GM23338 (cell line): ENCODE measurements at regions not wholly inside any gene's neighbourhood (a gene's known extent, or its start where the extent isn't known, plus 50 kb on each side); places are given as distances from the start of the nearest gene placed in this dataset.

Experiments used
- ATAC-seq: fragments of 200-7000 bp; cut with Tn5 transposase; 3 replicates; pipeline ENCODE4 v1.9.1; 2020
- DNase-seq: peaks from one replicate; pipeline ENCODE4 v3.0.0-alpha.2; 2015; ENCODE audit warnings: low spot score
- H2AFZ ChIP-seq: fragments of 200-600 bp; sonication (generic); 2 replicates; pipeline ENCODE4 v1.8.0; 2016; ENCODE audit warnings: antibody characterized with exemption, mild to moderate bottlenecking, moderate library complexity
- H3F3A ChIP-seq: fragments of 200-600 bp; sonication (generic); replicated peaks from 2 replicates; pipeline ENCODE4 v1.8.0; 2017; ENCODE audit warnings: antibody characterized with exemption, mixed run types, low read depth
- H3K27ac ChIP-seq: fragments of 200-600 bp; sonication (generic); 2 replicates; pipeline ENCODE4 v1.6.1; 2016; ENCODE audit warnings: low read depth
- H3K27me3 ChIP-seq: fragments of 200-600 bp; sonication (generic); 2 replicates; pipeline ENCODE4 v1.8.0; 2016; ENCODE audit warnings: mild to moderate bottlenecking, mixed run types, moderate library complexity; ENCODE audit not compliant: insufficient read depth
- H3K36me3 ChIP-seq: fragments of 200-600 bp; sonication (generic); 2 replicates; pipeline ENCODE4 v1.8.0; 2016; ENCODE audit warnings: mild to moderate bottlenecking; ENCODE audit not compliant: insufficient read depth
- H3K4me1 ChIP-seq: fragments of 200-600 bp; sonication (generic); 2 replicates; pipeline ENCODE4 v1.8.0; 2016; ENCODE audit warnings: mild to moderate bottlenecking, moderate library complexity; ENCODE audit not compliant: insufficient read depth
- H3K4me2 ChIP-seq: fragments of 200-600 bp; sonication (generic); 2 replicates; pipeline ENCODE4 v1.7.1; 2017; ENCODE audit warnings: mixed run types
- H3K4me3 ChIP-seq: fragments of 200-600 bp; sonication (generic); 2 replicates; pipeline ENCODE4 v1.6.1; 2016; ENCODE audit warnings: mixed run types
- H3K79me2 ChIP-seq: fragments of 200-600 bp; sonication (generic); replicated peaks from 2 replicates; pipeline ENCODE4 v1.8.0; 2017; ENCODE audit warnings: mild to moderate bottlenecking; ENCODE audit not compliant: insufficient read depth
- H3K9me2 ChIP-seq: fragments of 200-600 bp; sonication (generic); 2 replicates; pipeline ENCODE4 v1.8.0; 2017; ENCODE audit not compliant: insufficient read depth
- H4K20me1 ChIP-seq: fragments of 200-600 bp; sonication (generic); replicated peaks from 2 replicates; pipeline ENCODE4 v1.8.0; 2017; ENCODE audit warnings: mild to moderate bottlenecking; ENCODE audit not compliant: insufficient read depth
- H3K27ac Mint-ChIP-seq: 2 replicates; pipeline ENCODE4 v1.8.0; 2020; ENCODE audit warnings: inconsistent platforms, mild to moderate bottlenecking, moderate library complexity, mixed read lengths
- H3K27me3 Mint-ChIP-seq: 3 replicates; pipeline ENCODE4 v1.8.0; 2022; ENCODE audit warnings: low read depth, mild to moderate bottlenecking, moderate library complexity, mixed read lengths, inconsistent platforms; ENCODE audit not compliant: insufficient read depth, poor library complexity
- H3K36me3 Mint-ChIP-seq: 3 replicates; pipeline ENCODE4 v1.8.0; 2021; ENCODE audit warnings: low read depth, mild to moderate bottlenecking, inconsistent platforms, moderate library complexity, mixed read lengths
- H3K4me1 Mint-ChIP-seq: 3 replicates; pipeline ENCODE4 v1.8.0; 2020; ENCODE audit warnings: mild to moderate bottlenecking, inconsistent platforms, mixed read lengths
- H3K4me3 Mint-ChIP-seq: 3 replicates; pipeline ENCODE4 v1.8.0; 2021; ENCODE audit warnings: moderate library complexity, mild to moderate bottlenecking, inconsistent platforms, mixed read lengths
- H3K9me3 Mint-ChIP-seq: 3 replicates; pipeline ENCODE4 v1.8.0; 2020; ENCODE audit warnings: moderate library complexity, mild to moderate bottlenecking, inconsistent platforms, mixed read lengths
- CREB1 ChIP-seq: fragments of 250-450 bp; sonication (Bioruptor Pico); IDR thresholded peaks from 2 replicates; pipeline ENCODE4 v1.5.0; 2020; ENCODE audit warnings: low read depth, mild to moderate bottlenecking, moderate library complexity
- EZH2 ChIP-seq: fragments of 200-600 bp; sonication (generic); IDR thresholded peaks from one replicate; pipeline ENCODE4 v1.8.0; 2017; ENCODE audit warnings: antibody characterized with exemption, mild to moderate bottlenecking, low read depth; ENCODE audit not compliant: unreplicated experiment
- EZH2phosphoT487 ChIP-seq: fragments of 200-600 bp; sonication (generic); IDR thresholded peaks from one replicate; pipeline ENCODE4 v1.8.1; 2018; ENCODE audit warnings: antibody characterized with exemption; ENCODE audit not compliant: unreplicated experiment
- JUNB ChIP-seq: IDR thresholded peaks from one replicate; pipeline ENCODE4 v1.6.1; 2016; ENCODE audit warnings: antibody characterized with exemption; ENCODE audit not compliant: unreplicated experiment
- NANOG ChIP-seq: IDR thresholded peaks from 2 replicates; pipeline ENCODE4 v1.6.1; 2016; ENCODE audit warnings: antibody characterized with exemption, borderline replicate concordance
- STAT1 ChIP-seq: IDR thresholded peaks from one replicate; pipeline ENCODE4 v1.6.1; 2016; ENCODE audit warnings: antibody characterized with exemption; ENCODE audit not compliant: unreplicated experiment
- ZNF114 ChIP-seq: fragments of 250-450 bp; sonication (Bioruptor Pico); IDR thresholded peaks from 2 replicates; pipeline ENCODE4 v1.5.0; 2020; ENCODE audit warnings: mild to moderate bottlenecking, moderate library complexity
- ZNF331 ChIP-seq: fragments of 250-450 bp; sonication (Bioruptor Pico); IDR thresholded peaks from 2 replicates; pipeline ENCODE4 v1.5.0; 2020; ENCODE audit warnings: low read depth, mild to moderate bottlenecking, moderate library complexity
- TF ChIP-seq, protein P1 (sequence below): IDR thresholded peaks from one replicate; pipeline ENCODE4 v1.6.1; 2018; ENCODE audit warnings: antibody characterized with exemption; ENCODE audit not compliant: unreplicated experiment
- TF ChIP-seq, protein P2 (sequence below), 2 experiments: fragments of 200-600 bp in 1 of 2; sonication (generic) in 1 of 2; conservative IDR thresholded peaks; 2 replicates each; pipeline versions ENCODE4 v1.5.1 to v1.6.1; 2016 to 2017; ENCODE audit warnings: antibody characterized with exemption in 2 of 2, low read depth in 2 of 2, mild to moderate bottlenecking in 2 of 2, moderate library complexity in 1 of 2
- TF ChIP-seq, protein P3 (sequence below): fragments of 250-450 bp; sonication (Bioruptor Pico); IDR thresholded peaks from 2 replicates; pipeline ENCODE4 v1.5.0; 2020; ENCODE audit warnings: mild to moderate bottlenecking, moderate library complexity

DNA sequence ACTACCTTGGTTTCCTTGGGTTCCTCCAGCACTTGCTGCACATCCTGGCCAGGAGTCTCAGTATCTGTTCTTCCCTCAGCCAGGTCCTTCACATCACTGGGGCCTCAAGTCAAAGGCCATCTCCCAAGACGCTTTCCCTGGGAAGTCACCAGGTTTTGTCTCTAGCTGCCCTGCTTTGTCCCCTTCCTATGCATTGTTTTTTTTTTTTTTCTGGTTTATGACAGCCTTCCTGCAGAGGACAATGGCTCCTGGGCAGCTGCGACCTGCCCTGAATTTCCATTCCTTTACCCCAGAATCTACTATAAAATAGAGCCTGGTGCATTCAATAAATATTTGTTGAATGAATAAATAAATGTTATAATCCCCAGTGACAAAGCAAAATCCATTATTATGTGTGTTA lies 687.3 kb downstream of the QKI start (continued):
- TF ChIP-seq, protein P1, sequence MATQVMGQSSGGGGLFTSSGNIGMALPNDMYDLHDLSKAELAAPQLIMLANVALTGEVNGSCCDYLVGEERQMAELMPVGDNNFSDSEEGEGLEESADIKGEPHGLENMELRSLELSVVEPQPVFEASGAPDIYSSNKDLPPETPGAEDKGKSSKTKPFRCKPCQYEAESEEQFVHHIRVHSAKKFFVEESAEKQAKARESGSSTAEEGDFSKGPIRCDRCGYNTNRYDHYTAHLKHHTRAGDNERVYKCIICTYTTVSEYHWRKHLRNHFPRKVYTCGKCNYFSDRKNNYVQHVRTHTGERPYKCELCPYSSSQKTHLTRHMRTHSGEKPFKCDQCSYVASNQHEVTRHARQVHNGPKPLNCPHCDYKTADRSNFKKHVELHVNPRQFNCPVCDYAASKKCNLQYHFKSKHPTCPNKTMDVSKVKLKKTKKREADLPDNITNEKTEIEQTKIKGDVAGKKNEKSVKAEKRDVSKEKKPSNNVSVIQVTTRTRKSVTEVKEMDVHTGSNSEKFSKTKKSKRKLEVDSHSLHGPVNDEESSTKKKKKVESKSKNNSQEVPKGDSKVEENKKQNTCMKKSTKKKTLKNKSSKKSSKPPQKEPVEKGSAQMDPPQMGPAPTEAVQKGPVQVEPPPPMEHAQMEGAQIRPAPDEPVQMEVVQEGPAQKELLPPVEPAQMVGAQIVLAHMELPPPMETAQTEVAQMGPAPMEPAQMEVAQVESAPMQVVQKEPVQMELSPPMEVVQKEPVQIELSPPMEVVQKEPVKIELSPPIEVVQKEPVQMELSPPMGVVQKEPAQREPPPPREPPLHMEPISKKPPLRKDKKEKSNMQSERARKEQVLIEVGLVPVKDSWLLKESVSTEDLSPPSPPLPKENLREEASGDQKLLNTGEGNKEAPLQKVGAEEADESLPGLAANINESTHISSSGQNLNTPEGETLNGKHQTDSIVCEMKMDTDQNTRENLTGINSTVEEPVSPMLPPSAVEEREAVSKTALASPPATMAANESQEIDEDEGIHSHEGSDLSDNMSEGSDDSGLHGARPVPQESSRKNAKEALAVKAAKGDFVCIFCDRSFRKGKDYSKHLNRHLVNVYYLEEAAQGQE: no peak
- TF ChIP-seq CREB1 (CRISPR knock-in tag) (no peak), ZNF114 (CRISPR knock-in tag) (no peak)

DNA sequence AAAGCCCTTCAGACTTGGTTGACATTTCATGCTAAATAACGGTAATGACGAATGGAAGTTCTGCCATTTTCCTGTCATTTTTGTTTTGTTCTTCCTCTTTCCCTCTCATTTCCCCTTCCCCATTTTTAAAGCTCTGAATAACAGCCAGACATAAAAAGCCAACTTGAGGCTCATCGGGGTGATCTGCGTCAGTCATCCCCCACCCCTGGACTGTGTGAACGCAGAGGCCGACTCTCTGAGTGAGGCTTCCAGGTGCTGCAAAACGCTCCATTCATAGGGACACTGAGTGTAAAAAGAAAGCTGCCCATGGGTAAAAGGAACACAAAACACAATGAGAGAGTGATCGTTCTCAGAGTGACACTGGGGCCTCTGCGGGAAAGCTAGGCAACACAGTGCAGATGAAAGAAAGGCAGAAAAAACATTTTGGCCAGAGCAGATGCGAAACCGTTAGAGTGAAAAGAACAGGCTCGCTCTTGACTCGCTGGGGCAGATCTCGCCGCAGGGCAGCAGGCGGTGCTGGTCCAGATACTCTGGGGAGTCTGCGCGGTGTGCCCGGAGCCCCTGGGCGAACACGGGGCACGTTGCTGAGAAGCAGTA lies 684.8 kb downstream of the QKI start:
- DNase-seq: no peak
- Mint-ChIP-seq H3K4me3 (no peak overlapping the region), H3K27ac (no peak overlapping the region), H3K9me3 (peaks cover 6% of the 10 kb centered on the region; the same call in 2 of the 3 replicates), H3K4me1 (peaks cover 15% of the 10 kb centered on the region), H3K36me3 (peaks cover 8% of the 10 kb centered on the region; the same call in 2 of the 3 replicates), H3K27me3 (peaks cover 5% of the 10 kb centered on the region)
- no peaks in the 10 kb centered on the region for H3K36me3 ChIP-seq
- H3K4me3 ChIP-seq: no peak overlapping the region
- H3K27me3 ChIP-seq: no peaks in the 10 kb centered on the region
- H4K20me1 ChIP-seq: no peaks in the 10 kb centered on the region
- ATAC-seq: no peak
- H3K9me2 ChIP-seq: peaks cover 8% of the 10 kb centered on the region
- H2AFZ ChIP-seq: peak overlapping the region; percentile 38; the same call in 1 of the 2 replicates
- no peaks in the 10 kb centered on the region for H3F3A ChIP-seq
- peaks cover 12% of the 10 kb centered on the region for H3K4me1 ChIP-seq
- no peaks in the 10 kb centered on the region for H3K79me2 ChIP-seq
- H3K27ac ChIP-seq: no peak overlapping the region
- no peak overlapping the region for H3K4me2 ChIP-seq
- no peak for TF ChIP-seq ZNF331 (CRISPR knock-in tag)
- TF ChIP-seq, protein P2, sequence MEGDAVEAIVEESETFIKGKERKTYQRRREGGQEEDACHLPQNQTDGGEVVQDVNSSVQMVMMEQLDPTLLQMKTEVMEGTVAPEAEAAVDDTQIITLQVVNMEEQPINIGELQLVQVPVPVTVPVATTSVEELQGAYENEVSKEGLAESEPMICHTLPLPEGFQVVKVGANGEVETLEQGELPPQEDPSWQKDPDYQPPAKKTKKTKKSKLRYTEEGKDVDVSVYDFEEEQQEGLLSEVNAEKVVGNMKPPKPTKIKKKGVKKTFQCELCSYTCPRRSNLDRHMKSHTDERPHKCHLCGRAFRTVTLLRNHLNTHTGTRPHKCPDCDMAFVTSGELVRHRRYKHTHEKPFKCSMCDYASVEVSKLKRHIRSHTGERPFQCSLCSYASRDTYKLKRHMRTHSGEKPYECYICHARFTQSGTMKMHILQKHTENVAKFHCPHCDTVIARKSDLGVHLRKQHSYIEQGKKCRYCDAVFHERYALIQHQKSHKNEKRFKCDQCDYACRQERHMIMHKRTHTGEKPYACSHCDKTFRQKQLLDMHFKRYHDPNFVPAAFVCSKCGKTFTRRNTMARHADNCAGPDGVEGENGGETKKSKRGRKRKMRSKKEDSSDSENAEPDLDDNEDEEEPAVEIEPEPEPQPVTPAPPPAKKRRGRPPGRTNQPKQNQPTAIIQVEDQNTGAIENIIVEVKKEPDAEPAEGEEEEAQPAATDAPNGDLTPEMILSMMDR (conservative IDR thresholded peaks at IDR 0.05; ENCODE audit: low read depth in 2 of 2): no peak
- TF ChIP-seq CREB1 (CRISPR knock-in tag): no peak
- no peak for TF ChIP-seq STAT1
- TF ChIP-seq, protein P3, sequence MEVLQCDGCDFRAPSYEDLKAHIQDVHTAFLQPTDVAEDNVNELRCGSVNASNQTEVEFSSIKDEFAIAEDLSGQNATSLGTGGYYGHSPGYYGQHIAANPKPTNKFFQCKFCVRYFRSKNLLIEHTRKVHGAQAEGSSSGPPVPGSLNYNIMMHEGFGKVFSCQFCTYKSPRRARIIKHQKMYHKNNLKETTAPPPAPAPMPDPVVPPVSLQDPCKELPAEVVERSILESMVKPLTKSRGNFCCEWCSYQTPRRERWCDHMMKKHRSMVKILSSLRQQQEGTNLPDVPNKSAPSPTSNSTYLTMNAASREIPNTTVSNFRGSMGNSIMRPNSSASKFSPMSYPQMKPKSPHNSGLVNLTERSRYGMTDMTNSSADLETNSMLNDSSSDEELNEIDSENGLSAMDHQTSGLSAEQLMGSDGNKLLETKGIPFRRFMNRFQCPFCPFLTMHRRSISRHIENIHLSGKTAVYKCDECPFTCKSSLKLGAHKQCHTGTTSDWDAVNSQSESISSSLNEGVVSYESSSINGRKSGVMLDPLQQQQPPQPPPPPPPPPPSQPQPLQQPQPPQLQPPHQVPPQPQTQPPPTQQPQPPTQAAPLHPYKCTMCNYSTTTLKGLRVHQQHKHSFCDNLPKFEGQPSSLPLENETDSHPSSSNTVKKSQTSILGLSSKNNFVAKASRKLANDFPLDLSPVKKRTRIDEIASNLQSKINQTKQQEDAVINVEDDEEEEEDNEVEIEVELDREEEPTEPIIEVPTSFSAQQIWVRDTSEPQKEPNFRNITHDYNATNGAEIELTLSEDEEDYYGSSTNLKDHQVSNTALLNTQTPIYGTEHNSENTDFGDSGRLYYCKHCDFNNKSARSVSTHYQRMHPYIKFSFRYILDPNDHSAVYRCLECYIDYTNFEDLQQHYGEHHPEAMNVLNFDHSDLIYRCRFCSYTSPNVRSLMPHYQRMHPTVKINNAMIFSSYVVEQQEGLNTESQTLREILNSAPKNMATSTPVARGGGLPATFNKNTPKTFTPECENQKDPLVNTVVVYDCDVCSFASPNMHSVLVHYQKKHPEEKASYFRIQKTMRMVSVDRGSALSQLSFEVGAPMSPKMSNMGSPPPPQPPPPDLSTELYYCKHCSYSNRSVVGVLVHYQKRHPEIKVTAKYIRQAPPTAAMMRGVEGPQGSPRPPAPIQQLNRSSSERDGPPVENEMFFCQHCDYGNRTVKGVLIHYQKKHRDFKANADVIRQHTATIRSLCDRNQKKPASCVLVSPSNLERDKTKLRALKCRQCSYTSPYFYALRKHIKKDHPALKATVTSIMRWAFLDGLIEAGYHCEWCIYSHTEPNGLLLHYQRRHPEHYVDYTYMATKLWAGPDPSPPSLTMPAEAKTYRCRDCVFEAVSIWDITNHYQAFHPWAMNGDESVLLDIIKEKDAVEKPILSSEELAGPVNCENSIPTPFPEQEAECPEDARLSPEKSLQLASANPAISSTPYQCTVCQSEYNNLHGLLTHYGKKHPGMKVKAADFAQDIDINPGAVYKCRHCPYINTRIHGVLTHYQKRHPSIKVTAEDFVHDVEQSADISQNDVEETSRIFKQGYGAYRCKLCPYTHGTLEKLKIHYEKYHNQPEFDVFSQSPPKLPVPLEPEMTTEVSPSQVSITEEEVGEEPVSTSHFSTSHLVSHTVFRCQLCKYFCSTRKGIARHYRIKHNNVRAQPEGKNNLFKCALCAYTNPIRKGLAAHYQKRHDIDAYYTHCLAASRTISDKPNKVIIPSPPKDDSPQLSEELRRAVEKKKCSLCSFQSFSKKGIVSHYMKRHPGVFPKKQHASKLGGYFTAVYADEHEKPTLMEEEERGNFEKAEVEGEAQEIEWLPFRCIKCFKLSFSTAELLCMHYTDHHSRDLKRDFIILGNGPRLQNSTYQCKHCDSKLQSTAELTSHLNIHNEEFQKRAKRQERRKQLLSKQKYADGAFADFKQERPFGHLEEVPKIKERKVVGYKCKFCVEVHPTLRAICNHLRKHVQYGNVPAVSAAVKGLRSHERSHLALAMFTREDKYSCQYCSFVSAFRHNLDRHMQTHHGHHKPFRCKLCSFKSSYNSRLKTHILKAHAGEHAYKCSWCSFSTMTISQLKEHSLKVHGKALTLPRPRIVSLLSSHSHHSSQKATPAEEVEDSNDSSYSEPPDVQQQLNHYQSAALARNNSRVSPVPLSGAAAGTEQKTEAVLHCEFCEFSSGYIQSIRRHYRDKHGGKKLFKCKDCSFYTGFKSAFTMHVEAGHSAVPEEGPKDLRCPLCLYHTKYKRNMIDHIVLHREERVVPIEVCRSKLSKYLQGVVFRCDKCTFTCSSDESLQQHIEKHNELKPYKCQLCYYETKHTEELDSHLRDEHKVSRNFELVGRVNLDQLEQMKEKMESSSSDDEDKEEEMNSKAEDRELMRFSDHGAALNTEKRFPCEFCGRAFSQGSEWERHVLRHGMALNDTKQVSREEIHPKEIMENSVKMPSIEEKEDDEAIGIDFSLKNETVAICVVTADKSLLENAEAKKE (CRISPR knock-in tag): no peak
- TF ChIP-seq JUNB: no peak
- TF ChIP-seq ZNF114 (CRISPR knock-in tag): no peak
- TF ChIP-seq EZH2phosphoT487: no peak
- TF ChIP-seq EZH2: no peak
- no peak for TF ChIP-seq NANOG
